GM21737 (cell line): ENCODE measurements at regions not wholly inside any gene's neighbourhood (a gene's known extent, or its start where the extent isn't known, plus 50 kb on each side); places are given as distances from the start of the nearest gene placed in this dataset.
"Not testable (repeated sequence)": the region's sequence is repeated elsewhere in the genome, so short reads cannot be mapped to it uniquely, and the experiment has no call there.

Experiments used
- ATAC-seq: cut with Tn5 transposase; IDR thresholded peaks from one replicate; pipeline ENCODE4 v1.9.1; 2021; ENCODE audit warnings: mild to moderate bottlenecking, moderate library complexity; ENCODE audit not compliant: unreplicated experiment

- ATAC-seq = no peak
These were observed 53.4 kb upstream of the FOXN3 start for GRCh38 chr14:89470401-89470800.

DNA sequence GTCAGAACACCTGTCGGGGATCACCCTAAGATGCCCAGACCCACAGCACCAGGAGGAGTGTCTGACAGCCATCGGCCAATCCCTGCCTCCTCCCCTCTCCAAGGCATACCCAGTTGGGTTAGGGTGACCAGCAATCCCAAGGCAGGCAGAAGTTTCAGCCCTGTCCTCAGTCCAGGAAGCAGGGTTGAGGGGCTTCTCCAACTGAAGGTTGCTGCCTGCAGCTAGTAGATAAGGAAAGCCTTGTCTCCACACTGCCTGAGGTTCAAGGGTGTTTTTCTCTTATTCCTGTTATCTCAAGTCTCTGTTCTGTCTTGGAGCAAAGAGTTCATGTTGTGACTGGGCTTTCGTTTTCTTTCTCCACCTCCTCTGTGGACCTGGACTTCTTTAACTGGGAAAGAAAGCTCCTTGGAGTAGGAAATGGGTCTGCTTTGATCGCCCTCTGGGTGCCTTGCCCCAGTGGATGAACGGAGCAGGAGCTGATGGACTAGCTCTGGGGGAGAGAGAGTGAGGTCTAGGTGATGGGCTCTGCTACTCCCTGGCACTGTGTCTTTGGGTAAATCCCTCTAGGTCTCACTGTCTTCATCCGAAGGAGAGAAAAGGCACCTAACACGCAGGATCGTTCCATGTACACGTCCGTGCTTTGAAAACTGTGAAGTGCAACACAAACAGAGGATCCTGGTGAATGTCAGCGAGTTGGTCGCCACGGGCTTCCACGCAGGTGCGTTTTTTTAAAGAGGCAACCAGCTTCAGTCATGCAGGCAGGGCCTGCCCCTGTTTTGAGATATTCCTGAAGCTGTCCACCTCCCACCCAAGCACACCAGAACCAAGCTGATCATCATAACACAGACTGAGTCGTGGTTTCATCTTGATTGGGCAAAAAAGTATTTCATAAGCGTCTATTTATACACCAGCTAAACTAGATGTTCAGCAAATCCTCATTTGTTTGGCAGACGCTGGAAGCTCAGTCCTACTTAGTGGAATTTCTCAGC lies 52.5 kb upstream of the FOXN3 start:
- no peak for ATAC-seq

DNA sequence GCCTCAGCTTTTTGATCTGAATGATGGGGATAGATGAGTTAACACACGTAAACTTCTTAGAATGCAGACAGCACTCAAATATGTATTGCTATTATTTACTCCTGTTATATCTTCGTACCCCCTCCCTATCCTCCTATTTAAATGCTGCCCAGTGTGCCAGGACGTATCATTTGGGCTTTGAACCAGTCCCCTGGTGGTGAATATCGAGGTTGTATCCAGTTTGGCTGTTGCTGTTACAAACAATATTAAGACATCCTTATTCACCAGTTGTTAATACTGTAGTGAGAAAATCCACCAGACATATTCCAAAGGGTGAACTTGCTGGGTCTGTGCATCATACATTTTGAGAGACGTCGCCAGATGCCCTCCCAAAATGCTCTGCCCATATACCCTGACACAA lies 51.5 kb upstream of the FOXN3 start:
- ATAC-seq = no peak

DNA sequence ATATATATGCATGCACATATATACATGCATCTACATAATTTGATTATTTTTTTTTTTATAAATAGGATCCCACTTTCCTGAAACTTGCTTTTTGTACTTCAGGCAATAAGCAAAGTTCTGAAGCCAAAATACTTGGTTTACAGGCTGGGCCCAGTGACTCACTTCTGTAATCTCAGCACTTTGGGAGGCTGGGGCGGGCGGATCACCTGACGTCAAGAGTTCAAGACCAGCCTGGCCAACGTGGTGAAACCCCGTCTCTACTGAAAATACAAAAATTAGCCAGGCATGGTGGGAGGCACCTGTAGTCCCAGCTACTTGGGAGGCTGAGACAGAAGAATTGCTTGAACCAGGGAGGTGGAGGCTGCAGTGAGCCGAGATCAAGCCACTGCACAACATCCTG lies 51.0 kb upstream of the FOXN3 start:
- not testable (repeated sequence) for ATAC-seq

GRCh38 chr14:89466944-89467343 lies 49.9 kb upstream of the FOXN3 start:
- no peak for ATAC-seq
